Suppressor macrophage (primary cell): ENCODE measurements at regions not wholly inside any gene's neighbourhood (a gene's known extent, or its start where the extent isn't known, plus 50 kb on each side); places are given as distances from the start of the nearest gene placed in this dataset.

ENCODE experiments used
- DNase-seq, 4 experiments: peaks; one replicate each; pipeline ENCODE4 v3.0.0-alpha.2; 2020 to 2022

- DNase-seq, result no peak
These were observed 219.3 kb upstream of the TMCO5A start for GRCh38 chr15:37715101-37715500.

- DNase-seq, result no peak
These were observed 214.2 kb upstream of the TMCO5A start for GRCh38 chr15:37720267-37720666.

- no peak for DNase-seq
These were observed 203.2 kb upstream of the TMCO5A start for GRCh38 chr15:37731146-37731746.

GRCh38 chr15:37733628-37734027 is 200.8 kb upstream of the TMCO5A start:
- DNase-seq, result no peak

GRCh38 chr15:37740623-37741141 is 193.8 kb upstream of the TMCO5A start:
- DNase-seq, result no peak

- DNase-seq, result no peak
These were observed 190.6 kb upstream of the TMCO5A start for GRCh38 chr15:37743826-37744225.

- DNase-seq, result no peak
These were observed 189.9 kb upstream of the TMCO5A start for GRCh38 chr15:37744521-37744920.

GRCh38 chr15:37751401-37751800 is 183.0 kb upstream of the TMCO5A start:
- no peak for DNase-seq

- no peak for DNase-seq
These were observed 178.0 kb upstream of the TMCO5A start for GRCh38 chr15:37756407-37756806.

GRCh38 chr15:37758412-37758811 is 176.0 kb upstream of the TMCO5A start:
- DNase-seq, result no peak

GRCh38 chr15:37764733-37765191 is 169.7 kb upstream of the TMCO5A start:
- DNase-seq, result peak; percentile 1 to 47 (median 12)

- peak; percentile 46 to 68 (median 58) for DNase-seq
These were observed 168.7 kb upstream of the TMCO5A start for GRCh38 chr15:37765786-37766185.

- DNase-seq, result no peak
These were observed 166.5 kb upstream of the TMCO5A start for GRCh38 chr15:37767841-37768455.

- DNase-seq, result peak in 3 of 4 experiments; percentile 25 to 34 (median 31)
These were observed 163.0 kb upstream of the TMCO5A start for GRCh38 chr15:37771465-37771864.

GRCh38 chr15:37773111-37773860 is 161.2 kb upstream of the TMCO5A start:
- no peak for DNase-seq

- DNase-seq, result no peak
These were observed 159.5 kb upstream of the TMCO5A start for GRCh38 chr15:37774961-37775360.

GRCh38 chr15:37777006-37777405 is 157.4 kb upstream of the TMCO5A start:
- no peak for DNase-seq

- no peak for DNase-seq
These were observed 151.2 kb upstream of the TMCO5A start for GRCh38 chr15:37783290-37783689.

- no peak for DNase-seq
These were observed 146.1 kb upstream of the TMCO5A start for GRCh38 chr15:37788330-37788729.

GRCh38 chr15:37788767-37789396 is 145.6 kb upstream of the TMCO5A start:
- DNase-seq, result no peak

GRCh38 chr15:37789397-37789786 is 145.0 kb upstream of the TMCO5A start:
- no peak for DNase-seq

GRCh38 chr15:37789881-37790280 is 144.6 kb upstream of the TMCO5A start:
- no peak for DNase-seq

GRCh38 chr15:37791693-37792092 is 142.7 kb upstream of the TMCO5A start:
- DNase-seq, result no peak
